ENCODE measurements at regions not wholly inside any gene's neighbourhood (a gene's known extent, or its start where the extent isn't known, plus 50 kb on each side); places are given as distances from the start of the nearest gene placed in this dataset.

- DNase-seq (ENCODE audit: low read depth in 2 of 2), result no peak
Measured at GRCh38 chr6:144823131-144823530, 538.0 kb downstream of the UTRN start.

- DNase-seq (ENCODE audit: low read depth in 2 of 2), result no peak
Measured at GRCh38 chr6:144824018-144824417, 538.9 kb downstream of the UTRN start.

GRCh38 chr6:144834426-144835038, 549.4 kb downstream of the UTRN start:
- no peak for DNase-seq (ENCODE audit: low read depth in 2 of 2)

- DNase-seq (ENCODE audit: low read depth in 2 of 2), result no peak
Measured at GRCh38 chr6:144835322-144835973, 550.3 kb downstream of the UTRN start.

GRCh38 chr6:144840619-144841018, 555.5 kb downstream of the UTRN start:
- DNase-seq (ENCODE audit: low read depth in 2 of 2), result no peak

GRCh38 chr6:144843701-144844100, 558.6 kb downstream of the UTRN start:
- DNase-seq (ENCODE audit: low read depth in 2 of 2), result no peak

- DNase-seq (ENCODE audit: low read depth in 2 of 2), result no peak
Measured at GRCh38 chr6:144844596-144844995, 559.5 kb downstream of the UTRN start.

- DNase-seq (ENCODE audit: low read depth in 2 of 2), result no peak
Measured at GRCh38 chr6:144845186-144845585, 560.1 kb downstream of the UTRN start.

GRCh38 chr6:144847916-144848315, 562.8 kb downstream of the UTRN start:
- no peak for DNase-seq (ENCODE audit: low read depth in 2 of 2)

GRCh38 chr6:144849920-144850319, 564.8 kb downstream of the UTRN start:
- no peak for DNase-seq (ENCODE audit: low read depth in 2 of 2)

- DNase-seq (ENCODE audit: low read depth in 2 of 2), result no peak
Measured at GRCh38 chr6:144853603-144854002, 568.5 kb downstream of the UTRN start.

- DNase-seq (ENCODE audit: low read depth in 2 of 2), result no peak
Measured at GRCh38 chr6:144854654-144855053, 569.5 kb downstream of the UTRN start.

- no peak for DNase-seq (ENCODE audit: low read depth in 2 of 2)
Measured at GRCh38 chr6:144855375-144855774, 570.2 kb downstream of the UTRN start.

GRCh38 chr6:144855812-144856531, 570.8 kb downstream of the UTRN start:
- DNase-seq (ENCODE audit: low read depth in 2 of 2), result no peak

- no peak for DNase-seq (ENCODE audit: low read depth in 2 of 2)
Measured at GRCh38 chr6:144856622-144857021, 571.5 kb downstream of the UTRN start.

- no peak for DNase-seq (ENCODE audit: low read depth in 2 of 2)
Measured at GRCh38 chr6:144857086-144857485, 572.0 kb downstream of the UTRN start.

GRCh38 chr6:144862769-144863168, 577.6 kb downstream of the UTRN start:
- DNase-seq (ENCODE audit: low read depth in 2 of 2), result no peak

- DNase-seq (ENCODE audit: low read depth in 2 of 2), result no peak
Measured at GRCh38 chr6:144867761-144868160, 582.6 kb downstream of the UTRN start.

GRCh38 chr6:144870782-144871181, 585.6 kb downstream of the UTRN start:
- DNase-seq (ENCODE audit: low read depth in 2 of 2), result no peak

GRCh38 chr6:144873623-144874378, 588.7 kb downstream of the UTRN start:
- DNase-seq (ENCODE audit: low read depth in 2 of 2), result no peak

GRCh38 chr6:144876689-144877088, 591.6 kb downstream of the UTRN start:
- no peak for DNase-seq (ENCODE audit: low read depth in 2 of 2)

GRCh38 chr6:144877118-144877517, 592.0 kb downstream of the UTRN start:
- no peak for DNase-seq (ENCODE audit: low read depth in 2 of 2)
